SK-N-SH (cell line): ENCODE measurements at regions not wholly inside any gene's neighbourhood (a gene's known extent, or its start where the extent isn't known, plus 50 kb on each side); places are given as distances from the start of the nearest gene placed in this dataset.

Experiments
- CTCF ChIA-PET: fragments of 300-600, 350-600 bp; formaldehyde crosslinking; extraction: SDS; loops from one replicate; lab custom pipeline; 2021; lab: Yijun Ruan, JAX
- POLR2A ChIA-PET: fragments of 350-600 bp; sonication (Branson Sonifier 250); formaldehyde crosslinking; extraction: SDS; loops from one replicate; lab custom pipeline; 2020; ENCODE audit warnings: antibody characterized with exemption, inconsistent platforms; lab: Yijun Ruan, JAX
- DNase-seq: peaks from one replicate; pipeline ENCODE4 v3.0.0; 2012
- H2AFZ ChIP-seq: fragments of 200-600 bp; sonication (generic); 2 replicates; pipeline ENCODE4 v1.8.1; 2016; ENCODE audit warnings: antibody characterized with exemption, mild to moderate bottlenecking, low read depth
- H3F3A ChIP-seq: fragments of 200-600 bp; sonication (generic); replicated peaks from 2 replicates; pipeline ENCODE3; 2016; ENCODE audit warnings: antibody characterized with exemption, mild to moderate bottlenecking; ENCODE audit not compliant: insufficient read depth
- H3K27ac ChIP-seq, 2 experiments: fragments of 200-500 bp in 1 of 2; fragments of 200-600 bp in 1 of 2; sonication (Bioruptor generic) in 1 of 2; sonication (generic), shearing (Covaris generic) in 1 of 2; 2 replicates each; pipeline versions ENCODE4 v1.5.1 to v1.6.1; 2014 to 2016; ENCODE audit warnings: low read depth in 2 of 2, inconsistent platforms in 1 of 2, low read length in 1 of 2, mild to moderate bottlenecking in 1 of 2, mixed read lengths in 1 of 2
- H3K27me3 ChIP-seq: fragments of 200-600 bp; sonication (generic), shearing (Covaris generic); 2 replicates; pipeline ENCODE4 v1.6.1; 2016; ENCODE audit warnings: mixed run types; ENCODE audit not compliant: insufficient read depth
- H3K36me3 ChIP-seq, 2 experiments: fragments of 200-500 bp in 1 of 2; fragments of 200-600 bp in 1 of 2; sonication (Bioruptor generic) in 1 of 2; sonication (generic) in 1 of 2; replicated peaks in 1 of 2; 2 replicates each; pipeline versions ENCODE3 to v1.5.1; 2014 to 2016; ENCODE audit warnings: low read length in 1 of 2, mild to moderate bottlenecking in 1 of 2; ENCODE audit not compliant: insufficient read depth in 2 of 2, control insufficient read depth in 1 of 2
- H3K4me1 ChIP-seq, 2 experiments: fragments of 200-500 bp in 1 of 2; fragments of 200-600 bp in 1 of 2; sonication (Bioruptor generic) in 1 of 2; sonication (generic), shearing (Covaris generic) in 1 of 2; 2 replicates each; pipeline versions ENCODE4 v1.5.1 to v1.6.1; 2014 to 2016; ENCODE audit warnings: low read depth in 1 of 2, low read length in 1 of 2, mixed run types in 1 of 2; ENCODE audit not compliant: insufficient read depth in 2 of 2, control insufficient read depth in 1 of 2
- H3K4me2 ChIP-seq: fragments of 200-600 bp; sonication (generic), shearing (Covaris generic); 2 replicates; pipeline ENCODE4 v1.6.1; 2017; ENCODE audit warnings: mixed run types
- H3K4me3 ChIP-seq, 2 experiments: fragments of 200-500 bp in 1 of 2; fragments of 200-600 bp in 1 of 2; sonication (Bioruptor generic) in 1 of 2; sonication (generic), shearing (Covaris generic) in 1 of 2; 2 replicates each; pipeline versions ENCODE4 v1.5.1 to v1.8.1; 2014 to 2016; ENCODE audit warnings: low read depth in 2 of 2, inconsistent platforms in 1 of 2, low read length in 1 of 2, mild to moderate bottlenecking in 1 of 2, mixed read lengths in 1 of 2, moderate library complexity in 1 of 2
- H3K79me2 ChIP-seq: fragments of 200-600 bp; sonication (generic); 2 replicates; pipeline ENCODE4 v1.8.1; 2017; ENCODE audit warnings: mild to moderate bottlenecking; ENCODE audit not compliant: insufficient read depth
- H3K9ac ChIP-seq: fragments of 200-600 bp; sonication (generic); 2 replicates; pipeline ENCODE4 v1.6.1; 2017; ENCODE audit warnings: mixed run types
- H3K9me2 ChIP-seq: fragments of 200-600 bp; sonication (generic); 2 replicates; pipeline ENCODE4 v1.6.1; 2017; ENCODE audit warnings: mixed run types
- H3K9me3 ChIP-seq: fragments of 200-600 bp; sonication (generic); 2 replicates; pipeline ENCODE4 v1.6.1; 2017; ENCODE audit warnings: mixed run types, mild to moderate bottlenecking, moderate library complexity
- H4K20me1 ChIP-seq: fragments of 200-600 bp; sonication (generic); 2 replicates; pipeline ENCODE4 v1.6.1; 2017; ENCODE audit warnings: mild to moderate bottlenecking, mixed run types; ENCODE audit not compliant: insufficient read depth
- ELF1 ChIP-seq: IDR thresholded peaks from 2 replicates; pipeline ENCODE4 v1.4.0; 2012
- FOXJ3 ChIP-seq: sonication (generic); formaldehyde crosslinking; IDR thresholded peaks from 2 replicates; pipeline ENCODE4 v1.5.1; 2020; ENCODE audit warnings: mild to moderate bottlenecking, missing genetic modification reagents
- GATA2 ChIP-seq: sonication (generic); formaldehyde crosslinking; IDR thresholded peaks from 2 replicates; pipeline ENCODE4 v1.5.0; 2020; ENCODE audit warnings: mild to moderate bottlenecking, missing genetic modification reagents
- JUND ChIP-seq: IDR thresholded peaks from 2 replicates; pipeline ENCODE4 v1.4.0; 2012
- MAX ChIP-seq: IDR thresholded peaks from 2 replicates; pipeline ENCODE4 v1.4.0; 2012; ENCODE audit warnings: low read depth
- MEF2A ChIP-seq: IDR thresholded peaks from 2 replicates; pipeline ENCODE4 v1.4.0; 2012; ENCODE audit warnings: low read depth, borderline replicate concordance
- MXI1 ChIP-seq: IDR thresholded peaks from 2 replicates; pipeline ENCODE4 v1.6.1; 2012; ENCODE audit warnings: mild to moderate bottlenecking, low read depth, low read length, improper control_type of control experiment
- NFIC ChIP-seq: IDR thresholded peaks from 2 replicates; pipeline ENCODE4 v1.4.0; 2012; ENCODE audit warnings: borderline replicate concordance
- PBX3 ChIP-seq: IDR thresholded peaks from 2 replicates; pipeline ENCODE4; 2012
- POLR2AphosphoS5 ChIP-seq: IDR thresholded peaks from 2 replicates; pipeline ENCODE4 v1.6.1; 2012; ENCODE audit warnings: low read depth, low read length
- RAD21 ChIP-seq: IDR thresholded peaks from 2 replicates; pipeline ENCODE4 v1.6.1; 2012; ENCODE audit warnings: mild to moderate bottlenecking, low read length
- RCOR1 ChIP-seq: fragments of 150-350 bp; IDR thresholded peaks from 2 replicates; pipeline ENCODE4 v1.6.1; 2017; ENCODE audit warnings: antibody characterized with exemption, low read length
- SIN3A ChIP-seq: IDR thresholded peaks from 2 replicates; pipeline ENCODE4 v1.6.1; 2012; ENCODE audit warnings: low read depth, mild to moderate bottlenecking, low read length, moderate library complexity, borderline replicate concordance
- SMC3 ChIP-seq: IDR thresholded peaks from 2 replicates; pipeline ENCODE4 v1.6.1; 2012; ENCODE audit warnings: low read depth, low read length, improper control_type of control experiment
- TAF1 ChIP-seq: IDR thresholded peaks from 2 replicates; pipeline ENCODE4 v1.6.1; 2012; ENCODE audit warnings: low read depth, mild to moderate bottlenecking, low read length, moderate library complexity, borderline replicate concordance
- TCF12 ChIP-seq: IDR thresholded peaks from 2 replicates; pipeline ENCODE4 v1.4.0; 2012
- TEAD4 ChIP-seq: IDR thresholded peaks from 2 replicates; pipeline ENCODE4 v1.4.0; 2012; ENCODE audit warnings: mild to moderate bottlenecking, borderline replicate concordance; ENCODE audit not compliant: insufficient read depth
- USF1 ChIP-seq: IDR thresholded peaks from 2 replicates; pipeline ENCODE4 v1.4.0; 2012; ENCODE audit warnings: low read depth, borderline replicate concordance
- USF2 ChIP-seq: fragments of 150-350 bp; IDR thresholded peaks from 2 replicates; pipeline ENCODE4 v1.6.1; 2017; ENCODE audit warnings: antibody characterized with exemption, low read length, low read depth, borderline replicate concordance
- WGBS: methylation state at CpG from one replicate; pipeline ENCODE4 v1.1.6; 2017; ENCODE audit warnings: low lambda C conversion rate; 5-methylcytosine and 5-hydroxymethylcytosine counted together

GRCh38 chr10:36063396-36063795 lies 421.3 kb upstream of the FZD8 start:
- H3F3A ChIP-seq: no peaks in the 10 kb centered on the region
- no peaks in the 10 kb centered on the region for H4K20me1 ChIP-seq
- no peak for DNase-seq
- no peak overlapping the region for H3K4me2 ChIP-seq
- no peak overlapping the region for H3K27ac ChIP-seq
- H2AFZ ChIP-seq: no peak overlapping the region
- H3K9ac ChIP-seq: no peak overlapping the region
- H3K79me2 ChIP-seq: no peaks in the 10 kb centered on the region
- POLR2A ChIA-PET: no interaction called here
- CTCF ChIA-PET: no interaction called here
- H3K4me1 ChIP-seq: no peaks in the 10 kb centered on the region
- no peaks in the 10 kb centered on the region for H3K9me2 ChIP-seq
- 60% methylated on average over 7 of the region's 7 CpGs for WGBS
- H3K27me3 ChIP-seq: no peaks in the 10 kb centered on the region
- H3K4me3 ChIP-seq: no peak overlapping the region
- H3K9me3 ChIP-seq: no peaks in the 10 kb centered on the region
- H3K36me3 ChIP-seq: no peaks in the 10 kb centered on the region
- TF ChIP-seq RAD21 (no peak), TEAD4 (no peak), POLR2AphosphoS5 (no peak), ELF1 (no peak), NFIC (no peak), MXI1 (no peak), SMC3 (no peak), GATA2 (CRISPR knock-in tag) (no peak), RCOR1 (no peak), MEF2A (no peak), TAF1 (no peak)
- TF ChIP-seq, all 33 proteins: peak for 0

GRCh38 chr10:36057731-36058130 lies 415.6 kb upstream of the FZD8 start:
- H3F3A ChIP-seq: no peaks in the 10 kb centered on the region
- H2AFZ ChIP-seq: no peak overlapping the region
- 53% methylated on average over 4 of the region's 4 CpGs for WGBS
- no peak for TF ChIP-seq GATA2 (CRISPR knock-in tag)
- TF ChIP-seq PBX3: no peak
- no peak for TF ChIP-seq USF2
- TF ChIP-seq TEAD4: no peak
- TF ChIP-seq SIN3A: no peak
- TF ChIP-seq JUND: no peak
- TF ChIP-seq TCF12: no peak
- TF ChIP-seq MAX: no peak
- no peak for TF ChIP-seq MEF2A
- TF ChIP-seq USF1: no peak
- TF ChIP-seq FOXJ3 (CRISPR knock-in tag): no peak
- no peak for TF ChIP-seq TAF1
- no peak for TF ChIP-seq ELF1
- TF ChIP-seq NFIC: no peak
- no peak overlapping the region for H3K4me3 ChIP-seq
- no peak overlapping the region for H3K9ac ChIP-seq
- no peaks in the 10 kb centered on the region for H3K4me1 ChIP-seq
- H3K4me2 ChIP-seq: no peak overlapping the region
- no peaks in the 10 kb centered on the region for H3K9me2 ChIP-seq
- no peaks in the 10 kb centered on the region for H3K79me2 ChIP-seq
- POLR2A ChIA-PET: no interaction called here
- H3K27ac ChIP-seq: no peak overlapping the region
- no peaks in the 10 kb centered on the region for H3K9me3 ChIP-seq
- CTCF ChIA-PET: interaction anchor here (0.6 kb wide), 1 partner anchor 124 kb away, joined by 3 read pairs; no protein-coding TSS in a partner anchor
- DNase-seq: no peak
- no peaks in the 10 kb centered on the region for H3K27me3 ChIP-seq
- no peaks in the 10 kb centered on the region for H4K20me1 ChIP-seq
- no peaks in the 10 kb centered on the region for H3K36me3 ChIP-seq
